ENCODE measurements at regions not wholly inside any gene's neighbourhood (a gene's known extent, or its start where the extent isn't known, plus 50 kb on each side); places are given as distances from the start of the nearest gene placed in this dataset.

- TF ChIP-seq POLR2AphosphoS5 (IDR thresholded peaks at IDR 0.05; ENCODE audit: low read depth, low read length) (no peak), POLR2A (IDR thresholded peaks at IDR 0.05; ENCODE audit: low read depth, low read length) (no peak), TAF1 (IDR thresholded peaks at IDR 0.05; ENCODE audit: borderline replicate concordance, low read depth, low read length) (no peak)
Measured at GRCh38 chr14:83923842-83924241, 1606.1 kb upstream of the FLRT2 start.
